ENCODE measurements at regions not wholly inside any gene's neighbourhood (a gene's known extent, or its start where the extent isn't known, plus 50 kb on each side); places are given as distances from the start of the nearest gene placed in this dataset.

DNA sequence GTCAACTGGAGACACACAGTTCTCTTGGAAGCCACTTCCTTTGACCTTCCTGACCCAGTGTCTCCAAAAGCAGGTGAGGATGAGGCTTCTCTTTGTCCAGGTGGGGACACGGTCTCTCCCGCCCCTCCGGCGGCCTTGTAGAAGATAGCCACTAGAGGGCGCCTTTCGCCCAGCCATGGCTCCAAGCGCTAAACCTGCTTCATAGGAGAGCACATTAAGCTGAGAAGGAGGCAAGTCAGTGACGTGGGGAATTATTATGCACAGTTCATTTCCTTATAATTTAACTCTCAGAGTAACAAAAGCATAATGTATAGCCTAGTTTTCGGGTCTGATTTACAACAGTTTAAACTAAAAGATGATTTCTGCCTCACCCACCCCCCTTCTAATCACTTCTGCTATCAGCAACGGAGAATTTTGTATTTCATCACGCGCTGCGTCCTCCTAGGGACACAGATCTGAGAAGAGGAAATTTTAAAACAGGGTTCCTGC, 208.7 kb downstream of the ICOS start:
- TF ChIP-seq, protein P1, sequence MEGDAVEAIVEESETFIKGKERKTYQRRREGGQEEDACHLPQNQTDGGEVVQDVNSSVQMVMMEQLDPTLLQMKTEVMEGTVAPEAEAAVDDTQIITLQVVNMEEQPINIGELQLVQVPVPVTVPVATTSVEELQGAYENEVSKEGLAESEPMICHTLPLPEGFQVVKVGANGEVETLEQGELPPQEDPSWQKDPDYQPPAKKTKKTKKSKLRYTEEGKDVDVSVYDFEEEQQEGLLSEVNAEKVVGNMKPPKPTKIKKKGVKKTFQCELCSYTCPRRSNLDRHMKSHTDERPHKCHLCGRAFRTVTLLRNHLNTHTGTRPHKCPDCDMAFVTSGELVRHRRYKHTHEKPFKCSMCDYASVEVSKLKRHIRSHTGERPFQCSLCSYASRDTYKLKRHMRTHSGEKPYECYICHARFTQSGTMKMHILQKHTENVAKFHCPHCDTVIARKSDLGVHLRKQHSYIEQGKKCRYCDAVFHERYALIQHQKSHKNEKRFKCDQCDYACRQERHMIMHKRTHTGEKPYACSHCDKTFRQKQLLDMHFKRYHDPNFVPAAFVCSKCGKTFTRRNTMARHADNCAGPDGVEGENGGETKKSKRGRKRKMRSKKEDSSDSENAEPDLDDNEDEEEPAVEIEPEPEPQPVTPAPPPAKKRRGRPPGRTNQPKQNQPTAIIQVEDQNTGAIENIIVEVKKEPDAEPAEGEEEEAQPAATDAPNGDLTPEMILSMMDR (IDR thresholded peaks at IDR 0.05; ENCODE audit: insufficient read depth, low read length, poor library complexity, severe bottlenecking): peak; percentile 90
- TF ChIP-seq EZH2phosphoT487 (conservative IDR thresholded peaks at IDR 0.05; ENCODE audit: low read length): no peak
